ENCODE measurements at regions not wholly inside any gene's neighbourhood (a gene's known extent, or its start where the extent isn't known, plus 50 kb on each side); places are given as distances from the start of the nearest gene placed in this dataset.
"Not testable (repeated sequence)": the region's sequence is repeated elsewhere in the genome, so short reads cannot be mapped to it uniquely, and the experiment has no call there.

- DNase-seq, result no peak
- no peak for TF ChIP-seq CTCF (IDR thresholded peaks at IDR 0.05)
- H3K4me1 ChIP-seq, result peaks cover 10% of the 10 kb centered on the region
- H3K9me3 ChIP-seq, result no peaks in the 10 kb centered on the region
- H3K27ac ChIP-seq, result no peak overlapping the region
- no peaks in the 10 kb centered on the region for H3K27me3 ChIP-seq (ENCODE audit: insufficient read depth in 3 of 3, low read length in 2 of 3)
- H3K36me3 ChIP-seq (ENCODE audit: insufficient read depth in 1 of 2, low read depth in 1 of 2), result no peaks in the 10 kb centered on the region
- ATAC-seq, result no peak
- H3K4me3 ChIP-seq, result no peak overlapping the region
- WGBS, 3 donors, result 81 to 89% (median 88%) methylated on average over 5 of the region's 5 CpGs
- intact Hi-C loops (cut with DNase I), result no loop called here
These were observed 65.1 kb upstream of the TBL1XR1 start for GRCh38 chr3:177262396-177262795.

- DNase-seq, result no peak
- no peak for TF ChIP-seq CTCF (IDR thresholded peaks at IDR 0.05)
- ATAC-seq, result peak in 1 of 4 donors; percentile 31
- intact Hi-C loops (cut with DNase I), result no loop called here
- H3K9me3 ChIP-seq, result no peaks in the 10 kb centered on the region
- no peak overlapping the region for H3K27ac ChIP-seq
- no peaks in the 10 kb centered on the region for H3K36me3 ChIP-seq (ENCODE audit: insufficient read depth in 1 of 2, low read depth in 1 of 2)
- WGBS, 3 donors, result 57 to 64% (median 58%) methylated on average over 8 of the region's 8 CpGs
- H3K4me1 ChIP-seq, result peaks cover 10% of the 10 kb centered on the region
- H3K27me3 ChIP-seq (ENCODE audit: insufficient read depth in 3 of 3, low read length in 2 of 3), result no peaks in the 10 kb centered on the region
- no peak overlapping the region for H3K4me3 ChIP-seq
These were observed 66.5 kb upstream of the TBL1XR1 start for GRCh38 chr3:177263615-177264368.

- ATAC-seq; intact Hi-C loops (cut with DNase I): not testable (repeated sequence)
These were observed 74.7 kb upstream of the TBL1XR1 start for GRCh38 chr3:177271811-177272501.

GRCh38 chr3:177278016-177278415, 80.7 kb upstream of the TBL1XR1 start:
- no peak for ATAC-seq
- Histone ChIP-seq H3K4me1 (no peaks in the 10 kb centered on the region), H3K27ac (no peak overlapping the region), H3K36me3 (ENCODE audit: insufficient read depth in 1 of 2, low read depth in 1 of 2) (no peaks in the 10 kb centered on the region), H3K4me3 (no peak overlapping the region), H3K9me3 (no peaks in the 10 kb centered on the region), H3K27me3 (ENCODE audit: insufficient read depth in 3 of 3, low read length in 2 of 3) (no peaks in the 10 kb centered on the region)
- DNase-seq, result no peak
- no peak for TF ChIP-seq CTCF (IDR thresholded peaks at IDR 0.05)
- intact Hi-C loops (cut with DNase I), result no loop called here

More at GRCh38 chr3:177271811-177272501, 74.7 kb upstream of the TBL1XR1 start:
- not testable (repeated sequence) for H3K27ac ChIP-seq; DNase-seq; H3K27me3 ChIP-seq (ENCODE audit: insufficient read depth in 3 of 3, low read length in 2 of 3); H3K4me3 ChIP-seq; H3K4me1 ChIP-seq; H3K36me3 ChIP-seq (ENCODE audit: insufficient read depth in 1 of 2, low read depth in 1 of 2); H3K9me3 ChIP-seq
- 97 to 99% (median 98%) methylated on average over 24 to 35 of the region's 36 CpGs for WGBS, 3 donors

GRCh38 chr3:177279118-177279815, 82.0 kb upstream of the TBL1XR1 start:
- no peak for TF ChIP-seq CTCF (IDR thresholded peaks at IDR 0.05)
- WGBS, 3 donors, result 62 to 69% (median 64%) methylated on average over 7 of the region's 7 CpGs
- intact Hi-C loops (cut with DNase I), result no loop called here

More at GRCh38 chr3:177279118-177279815, 82.0 kb upstream of the TBL1XR1 start:
- H3K4me1 ChIP-seq, result no peaks in the 10 kb centered on the region
- ATAC-seq, result no peak
- no peaks in the 10 kb centered on the region for H3K27me3 ChIP-seq (ENCODE audit: insufficient read depth in 3 of 3, low read length in 2 of 3)
- H3K9me3 ChIP-seq, result no peaks in the 10 kb centered on the region
- DNase-seq, result no peak
- no peak overlapping the region for H3K4me3 ChIP-seq
- no peaks in the 10 kb centered on the region for H3K36me3 ChIP-seq (ENCODE audit: insufficient read depth in 1 of 2, low read depth in 1 of 2)
- no peak overlapping the region for H3K27ac ChIP-seq
